ENCODE measurements at regions not wholly inside any gene's neighbourhood (a gene's known extent, or its start where the extent isn't known, plus 50 kb on each side); places are given as distances from the start of the nearest gene placed in this dataset.
A peak's percentile ranks its signal among the peaks of the same experiment; 100 is the strongest.
"Not testable (repeated sequence)": the region's sequence is repeated elsewhere in the genome, so short reads cannot be mapped to it uniquely, and the experiment has no call there.

DNA sequence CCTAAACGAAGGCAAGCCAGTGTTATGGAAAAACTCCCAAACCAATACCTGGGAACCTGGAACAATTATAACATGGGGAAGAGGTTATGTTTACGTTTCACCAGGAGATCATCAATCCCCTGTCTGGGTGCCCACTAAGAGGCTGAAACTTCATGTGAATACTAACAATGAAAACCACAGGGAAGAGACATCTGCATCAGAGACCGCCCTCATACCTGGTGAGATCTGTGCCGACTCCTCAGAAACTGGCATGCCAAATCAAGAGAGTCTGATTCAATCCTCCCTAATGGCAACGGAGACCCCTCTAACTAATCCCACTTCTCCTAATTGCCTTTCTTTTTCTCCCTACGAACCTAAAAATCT, 163.2 kb downstream of the IER5 start:
- DNase-seq (no peak), ATAC-seq (no peak)
- Mint-ChIP-seq H3K27ac (no peak overlapping the region), H3K9me3 (peaks cover 19 to 26% of the 10 kb centered on the region in 2 donors), H3K27me3 (no peaks in the 10 kb centered on the region), H3K4me1 (no peaks in the 10 kb centered on the region), H3K4me3 (no peak overlapping the region)

DNA sequence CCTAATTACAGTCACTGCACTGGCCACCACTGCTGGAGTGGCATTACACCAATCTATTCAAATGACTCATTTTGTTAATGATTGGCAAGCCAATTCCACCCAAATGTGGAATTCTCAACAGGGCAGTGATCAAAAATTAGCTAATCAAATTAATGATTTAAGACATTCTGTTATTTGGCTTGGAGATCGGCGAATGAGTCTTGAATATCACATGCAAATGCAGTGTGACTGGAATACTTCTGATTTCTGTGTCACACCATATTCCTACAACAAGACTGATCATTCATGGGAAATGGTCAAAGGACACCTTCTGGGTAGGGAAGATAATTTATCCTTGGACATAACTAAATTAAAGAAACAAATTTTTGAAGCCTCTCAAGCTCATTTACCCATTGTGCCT, 165.1 kb downstream of the IER5 start:
- H3K9me3 Mint-ChIP-seq, DNase-seq, H3K27me3 Mint-ChIP-seq, H3K4me3 Mint-ChIP-seq, H3K27ac Mint-ChIP-seq, ATAC-seq, H3K4me1 Mint-ChIP-seq: not testable (repeated sequence)

DNA sequence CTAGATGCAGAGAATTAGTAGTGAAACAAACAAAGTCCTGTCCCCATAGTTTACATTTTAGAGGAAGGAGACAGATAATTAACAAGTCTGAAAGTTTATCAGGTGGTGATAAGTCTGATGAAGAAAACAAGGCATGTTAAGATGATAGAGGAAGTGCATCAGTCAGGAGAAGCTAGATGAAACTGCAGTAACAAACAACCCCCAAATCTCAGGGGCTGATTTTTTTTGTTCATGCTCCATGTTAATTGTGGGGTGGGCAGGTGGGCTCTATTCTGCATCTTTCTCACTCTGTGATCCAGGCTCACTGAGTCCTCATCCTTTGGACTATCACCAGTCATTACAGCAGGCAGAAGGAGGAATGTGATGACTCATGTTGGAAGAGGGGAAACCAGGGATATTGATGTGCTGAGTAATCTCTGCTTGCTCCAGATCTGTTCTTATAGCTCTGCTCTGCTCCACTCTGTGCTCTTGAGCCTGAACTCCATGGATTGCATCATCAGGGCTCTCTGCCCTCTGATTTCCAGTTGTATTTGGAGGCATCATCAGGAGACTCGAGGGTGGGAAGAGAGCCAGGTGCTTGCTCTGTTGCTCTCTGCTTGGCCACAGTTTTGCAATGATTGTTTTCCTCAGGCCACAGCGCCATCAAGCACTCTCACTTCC, 166.9 kb downstream of the IER5 start:
- Mint-ChIP-seq H3K4me1 (no peaks in the 10 kb centered on the region), H3K9me3 (peaks cover 8 to 10% of the 10 kb centered on the region in 2 donors), H3K27me3 (peaks cover 4% of the 10 kb centered on the region), H3K4me3 (no peak overlapping the region), H3K27ac (no peak overlapping the region)
- no peak for DNase-seq
- no peak for ATAC-seq

DNA sequence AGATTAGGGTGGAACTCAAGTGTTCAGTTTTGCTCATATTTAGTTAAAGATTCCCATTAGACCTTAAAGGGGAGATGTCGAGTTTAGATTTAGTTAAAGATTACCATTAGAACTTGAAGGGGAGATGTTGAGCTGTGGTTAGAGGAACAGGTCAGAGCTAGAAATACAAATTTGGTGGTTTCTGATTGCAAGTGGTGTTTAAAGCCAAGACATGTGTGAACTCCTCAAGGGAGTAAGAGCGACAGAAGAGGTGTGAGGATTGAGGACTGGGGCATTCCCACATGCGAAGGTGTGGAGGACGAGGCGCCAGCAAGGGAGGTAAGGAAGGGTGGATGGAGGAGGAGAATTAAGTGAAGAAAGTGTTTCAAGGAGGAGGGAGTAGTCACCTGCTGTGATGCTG, 168.6 kb downstream of the IER5 start:
- ATAC-seq (no peak), DNase-seq (no peak)
- Mint-ChIP-seq H3K9me3 (peaks cover 8 to 10% of the 10 kb centered on the region in 2 donors), H3K4me1 (no peaks in the 10 kb centered on the region), H3K4me3 (no peak overlapping the region), H3K27me3 (peaks cover 7% of the 10 kb centered on the region), H3K27ac (no peak overlapping the region)

DNA sequence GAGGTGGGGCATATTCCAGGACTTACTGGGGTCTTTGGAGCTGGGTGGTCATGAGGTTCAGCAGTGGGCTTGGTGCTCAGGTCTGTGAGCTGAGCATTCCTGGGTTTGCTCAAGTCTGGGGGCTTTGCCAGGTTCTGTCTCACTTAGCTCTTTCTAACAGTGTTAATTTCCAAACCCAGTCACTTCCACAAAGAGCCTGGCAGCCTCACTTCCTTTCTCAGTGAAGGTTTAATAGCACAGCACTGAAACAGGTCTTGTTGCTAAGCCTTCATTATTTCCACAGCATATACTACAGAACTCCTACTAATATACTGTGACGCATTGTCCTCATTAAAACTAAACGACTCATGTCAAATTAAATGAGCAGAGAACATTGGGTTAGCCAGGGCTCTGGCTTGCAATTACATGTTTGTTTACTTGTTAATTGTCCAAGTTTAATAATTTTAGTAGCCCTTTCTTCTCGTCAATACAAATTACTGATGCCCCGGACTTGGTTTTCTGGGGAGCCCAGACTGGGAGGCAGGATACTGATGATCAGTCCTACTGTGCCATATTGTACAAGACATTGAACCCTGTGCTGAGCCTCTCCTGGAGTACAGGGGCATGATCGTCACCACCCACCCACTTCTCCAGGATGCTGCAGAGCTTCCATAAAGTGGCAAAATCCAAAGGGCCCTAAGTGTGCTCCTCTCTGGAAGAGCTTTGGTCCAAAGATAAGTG, 170.7 kb downstream of the IER5 start:
- Mint-ChIP-seq H3K4me3 (no peak overlapping the region), H3K27ac (no peak overlapping the region), H3K27me3 (peaks cover 7% of the 10 kb centered on the region), H3K9me3 (peaks cover 8 to 10% of the 10 kb centered on the region in 2 donors), H3K4me1 (no peaks in the 10 kb centered on the region)
- DNase-seq = no peak
- no peak for ATAC-seq

DNA sequence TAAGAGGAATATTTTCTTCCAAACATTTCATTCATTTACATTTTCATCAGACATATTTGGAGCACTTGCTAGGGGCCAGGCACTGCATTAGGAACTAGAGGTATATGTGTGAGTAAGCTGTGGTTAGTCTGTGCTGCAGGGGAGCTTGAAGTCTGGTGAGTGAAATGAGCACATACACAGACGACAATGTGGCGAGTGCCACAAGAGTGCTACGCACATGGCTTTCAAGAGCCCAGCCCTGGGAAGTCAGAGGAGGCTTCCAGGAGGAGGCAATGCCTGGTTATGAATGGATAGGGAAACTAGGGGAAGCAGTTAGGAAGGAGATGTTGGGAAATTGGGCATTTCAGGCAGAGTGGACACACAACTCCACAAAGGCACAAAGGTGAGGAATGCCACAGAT, 171.8 kb downstream of the IER5 start:
- Mint-ChIP-seq H3K9me3 (peaks cover 2 to 4% of the 10 kb centered on the region in 2 donors), H3K27ac (no peak overlapping the region), H3K4me3 (no peak overlapping the region), H3K4me1 (no peaks in the 10 kb centered on the region), H3K27me3 (peaks cover 7% of the 10 kb centered on the region)
- DNase-seq (no peak), ATAC-seq (no peak)

DNA sequence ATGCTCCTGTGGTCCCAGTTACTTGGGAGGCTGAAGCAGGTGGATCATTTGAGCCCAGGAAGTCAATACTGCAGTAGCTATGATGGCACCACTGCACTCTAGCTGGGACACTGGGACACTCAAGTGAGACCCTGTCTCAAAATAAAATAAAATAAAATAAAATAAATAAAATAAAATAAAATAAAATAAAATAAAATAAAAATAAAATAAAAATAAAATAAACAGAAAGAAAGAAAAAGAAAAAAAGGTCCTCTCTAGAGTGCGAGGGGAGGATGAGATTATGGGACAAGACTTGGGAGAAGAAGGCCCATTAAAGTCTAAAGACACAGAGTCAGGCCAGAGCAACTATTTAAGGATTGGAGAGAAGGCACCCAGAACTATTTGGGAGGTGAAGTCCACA, 172.5 kb downstream of the IER5 start:
- Mint-ChIP-seq H3K4me1 (no peaks in the 10 kb centered on the region), H3K27ac (no peak overlapping the region), H3K27me3 (peaks cover 7% of the 10 kb centered on the region), H3K9me3 (no peaks in the 10 kb centered on the region), H3K4me3 (no peak overlapping the region)
- no peak for DNase-seq
- no peak for ATAC-seq

DNA sequence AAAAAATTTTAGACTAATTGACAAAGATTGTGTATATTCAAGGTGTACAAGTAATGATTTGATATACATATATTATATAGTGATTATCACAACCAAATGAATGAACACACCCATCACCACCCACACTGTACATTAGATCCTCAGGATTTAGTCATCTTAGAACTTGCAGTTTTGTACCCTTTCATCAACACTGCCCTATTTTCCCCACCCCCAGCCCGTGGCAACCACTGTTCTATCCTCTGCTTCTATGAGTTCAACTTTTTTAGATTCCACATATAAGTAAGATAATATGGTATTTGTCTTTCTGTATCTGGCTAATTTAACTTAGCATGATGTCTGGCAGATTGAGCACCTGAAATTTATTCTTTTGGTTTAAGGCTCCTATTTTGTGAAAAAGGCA, 173.6 kb downstream of the IER5 start:
- ATAC-seq (no peak), DNase-seq (no peak)
- no peak overlapping the region for H3K4me3 Mint-ChIP-seq
- no peaks in the 10 kb centered on the region for H3K4me1 Mint-ChIP-seq
- H3K27ac Mint-ChIP-seq = no peak overlapping the region
- H3K27me3 Mint-ChIP-seq = peaks cover 7% of the 10 kb centered on the region
- peaks cover 0 to 4% of the 10 kb centered on the region in 2 donors for H3K9me3 Mint-ChIP-seq

DNA sequence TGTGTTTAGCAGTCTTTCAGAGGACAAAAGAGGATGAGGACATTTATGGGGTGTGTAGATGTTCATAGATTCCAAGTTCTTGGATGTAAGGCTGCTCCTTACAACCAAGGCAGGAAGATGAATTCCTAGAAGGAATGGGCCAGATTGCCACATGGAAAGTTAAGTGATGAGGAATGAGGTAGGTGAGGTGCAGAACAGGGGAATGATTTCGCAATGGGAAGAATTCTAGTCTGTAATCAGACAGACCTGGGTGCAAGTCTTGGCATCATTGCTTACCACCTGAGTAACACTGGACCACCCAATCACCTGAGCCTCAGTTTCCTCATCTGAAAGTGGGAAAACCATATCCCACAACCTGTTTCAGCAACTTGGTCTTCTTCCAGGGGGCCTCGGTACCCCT, 174.9 kb downstream of the IER5 start:
- no peak overlapping the region for H3K4me3 Mint-ChIP-seq

DNA sequence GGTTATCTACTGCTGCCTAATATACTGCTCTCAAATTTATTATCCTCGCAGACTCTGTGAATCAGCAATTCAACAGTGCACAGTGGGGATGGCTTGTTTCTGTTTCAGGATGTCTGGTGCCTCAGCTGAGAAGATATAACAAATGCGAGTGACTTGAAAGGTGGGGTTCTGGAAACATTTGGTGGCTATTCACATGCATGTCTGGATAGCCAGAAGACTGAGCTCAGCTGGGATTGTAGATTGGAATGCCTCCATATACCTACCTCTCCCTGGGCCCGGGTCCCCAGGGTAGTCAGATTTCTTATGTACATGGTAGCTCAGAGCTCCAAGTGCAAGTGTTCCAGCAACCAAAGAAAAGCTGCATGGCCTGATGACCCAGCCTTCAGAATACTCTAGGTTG, 176.3 kb downstream of the IER5 start:
- Mint-ChIP-seq H3K4me3 (no peak overlapping the region), H3K27ac (no peak overlapping the region), H3K4me1 (no peaks in the 10 kb centered on the region), H3K9me3 (peaks cover 0 to 11% of the 10 kb centered on the region in 2 donors), H3K27me3 (peaks cover 7% of the 10 kb centered on the region)
- ATAC-seq (no peak), DNase-seq (no peak)

More for the DNA sequence above, 174.9 kb downstream of the IER5 start:
- Mint-ChIP-seq H3K27me3 (peaks cover 7% of the 10 kb centered on the region), H3K9me3 (peaks cover 0 to 11% of the 10 kb centered on the region in 2 donors), H3K27ac (no peak overlapping the region), H3K4me1 (no peaks in the 10 kb centered on the region)
- ATAC-seq (no peak), DNase-seq (no peak)

DNA sequence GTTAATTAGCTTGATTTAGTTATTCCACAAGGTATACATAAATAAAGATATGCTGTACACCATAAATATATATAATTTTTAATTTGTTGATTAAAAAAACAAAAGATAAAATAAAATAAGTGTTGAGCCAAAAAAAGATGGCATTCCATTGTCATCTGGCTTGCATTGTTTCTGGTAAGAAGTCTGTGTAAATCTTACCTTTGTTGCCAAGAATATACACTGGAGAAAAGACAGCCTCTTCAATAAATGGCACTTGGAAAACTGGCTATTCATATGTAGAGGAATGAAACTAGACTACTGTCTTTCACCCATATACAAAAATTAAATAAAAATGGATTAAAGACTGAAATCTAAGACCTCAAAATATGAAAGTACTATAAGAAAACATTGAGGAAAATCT, 196.5 kb downstream of the IER5 start:
- H3K4me1 Mint-ChIP-seq = no peaks in the 10 kb centered on the region
- ATAC-seq = no peak
- peaks cover 30 to 37% of the 10 kb centered on the region in 2 donors for H3K9me3 Mint-ChIP-seq
- H3K27ac Mint-ChIP-seq = no peak overlapping the region
- no peak for DNase-seq
- H3K27me3 Mint-ChIP-seq = no peaks in the 10 kb centered on the region
- H3K4me3 Mint-ChIP-seq = no peak overlapping the region

DNA sequence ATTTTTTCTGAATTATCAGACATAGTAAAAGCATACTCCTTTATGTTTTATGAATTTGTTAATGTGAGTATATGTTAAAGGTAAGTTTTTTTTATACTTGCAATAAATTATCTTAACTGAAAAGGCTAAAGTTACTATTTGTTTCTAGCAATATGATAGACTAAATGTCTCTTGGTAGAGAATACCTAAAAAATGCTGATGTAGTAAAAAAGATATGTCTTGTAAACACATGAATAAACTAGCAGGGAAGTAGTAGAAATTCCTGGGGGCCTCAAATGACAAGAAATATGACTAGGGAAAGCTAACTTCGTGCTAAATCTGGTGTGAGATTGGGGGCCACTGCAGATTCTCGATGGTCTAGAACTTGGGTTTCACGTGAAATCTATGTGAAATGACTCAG, 188.1 kb upstream of the CACNA1E start:
- ATAC-seq (no peak), DNase-seq (no peak)
- no peaks in the 10 kb centered on the region for H3K4me1 Mint-ChIP-seq
- no peaks in the 10 kb centered on the region for H3K27me3 Mint-ChIP-seq
- no peak overlapping the region for H3K4me3 Mint-ChIP-seq
- H3K27ac Mint-ChIP-seq = no peak overlapping the region
- H3K9me3 Mint-ChIP-seq = no peaks in the 10 kb centered on the region

DNA sequence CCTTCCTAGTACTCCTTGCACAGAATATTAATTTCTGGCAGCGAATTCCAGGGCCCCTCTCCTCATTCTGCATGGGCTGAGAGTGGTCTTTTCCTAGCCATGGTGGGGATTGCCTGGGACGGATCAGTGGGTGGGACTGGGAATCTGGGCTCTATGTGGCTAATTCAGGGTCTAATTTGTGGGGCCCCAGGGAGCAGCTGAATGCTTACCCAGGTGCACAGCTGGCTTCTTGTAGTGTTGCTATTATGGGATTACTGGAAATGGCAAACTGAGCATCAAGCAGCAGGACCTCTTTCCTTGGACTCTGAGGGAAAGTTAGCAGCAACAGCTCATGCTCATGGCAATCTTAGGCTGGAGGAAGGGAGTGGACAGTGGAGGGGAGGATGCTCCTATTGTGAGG, 187.1 kb upstream of the CACNA1E start:
- Mint-ChIP-seq H3K27me3 (no peaks in the 10 kb centered on the region), H3K27ac (peak overlapping the region in 1 of 2 donors; percentile 38), H3K4me1 (no peaks in the 10 kb centered on the region), H3K4me3 (no peak overlapping the region), H3K9me3 (no peaks in the 10 kb centered on the region)
- no peak for DNase-seq
- no peak for ATAC-seq

DNA sequence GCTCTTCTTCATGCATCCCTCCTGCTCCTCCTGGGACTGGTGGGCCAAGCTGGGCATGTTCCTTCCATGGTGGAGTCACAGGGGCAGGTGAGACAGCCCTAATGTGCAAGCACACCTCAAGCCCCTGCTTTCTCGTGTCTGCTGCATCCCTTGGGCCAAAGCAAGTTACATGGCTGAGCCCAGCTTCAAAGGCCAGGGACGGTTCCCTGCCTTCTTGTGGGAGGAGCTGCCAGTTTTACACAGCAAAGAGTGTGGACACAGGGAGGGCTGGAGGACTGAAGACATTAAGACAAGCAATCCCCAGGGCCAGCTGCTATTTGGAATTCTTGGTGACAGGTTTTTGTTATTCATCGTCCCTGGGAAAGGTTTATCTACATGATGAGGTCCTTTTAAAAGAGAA, 175.2 kb upstream of the CACNA1E start:
- no peak overlapping the region for H3K4me3 Mint-ChIP-seq
- peaks cover 0 to 5% of the 10 kb centered on the region in 2 donors for H3K9me3 Mint-ChIP-seq
- ATAC-seq = no peak
- no peak for DNase-seq
- no peak overlapping the region for H3K27ac Mint-ChIP-seq
- peaks cover 15% of the 10 kb centered on the region for H3K27me3 Mint-ChIP-seq
- H3K4me1 Mint-ChIP-seq = no peaks in the 10 kb centered on the region

DNA sequence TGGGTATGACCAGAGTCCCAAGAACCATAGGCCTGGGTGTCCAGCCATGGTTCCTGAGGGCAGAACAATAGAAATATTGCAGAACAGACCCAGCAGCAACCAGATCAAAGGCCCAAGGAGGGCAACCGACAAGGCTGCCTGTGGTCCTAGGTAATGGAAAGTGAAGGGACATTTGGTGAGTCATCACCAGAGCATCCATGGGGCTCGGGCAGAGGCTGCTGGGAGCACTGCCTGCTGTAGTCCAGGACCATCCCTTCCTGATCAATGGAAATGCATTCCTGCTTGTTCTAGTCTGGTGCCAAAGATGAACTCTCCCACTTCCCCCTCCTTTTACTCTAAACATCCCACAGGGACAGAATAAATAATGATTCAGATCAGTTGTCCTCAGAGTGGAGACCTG, 172.8 kb upstream of the CACNA1E start:
- H3K9me3 Mint-ChIP-seq = no peaks in the 10 kb centered on the region
- H3K27me3 Mint-ChIP-seq = peaks cover 34% of the 10 kb centered on the region

DNA sequence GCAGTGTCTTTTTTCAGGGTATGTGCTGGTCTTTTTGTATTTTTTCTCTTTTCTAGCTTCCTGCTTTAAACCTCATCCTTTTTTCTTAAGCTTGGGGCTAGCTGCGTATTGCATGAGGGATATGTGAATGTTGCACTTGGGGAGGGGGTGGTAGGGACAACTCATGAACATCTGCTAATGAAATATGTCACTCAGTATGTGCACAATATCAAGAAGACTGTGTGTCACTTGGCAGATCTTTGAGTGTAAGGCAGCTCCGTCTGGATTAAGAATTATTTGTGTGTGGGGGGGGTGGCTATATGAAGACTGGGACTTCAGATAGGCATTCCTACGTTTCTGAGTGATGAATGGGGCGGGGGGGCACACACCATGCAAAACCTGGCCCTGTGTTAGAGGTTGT, 170.4 kb upstream of the CACNA1E start:
- Mint-ChIP-seq H3K9me3 (no peaks in the 10 kb centered on the region), H3K27me3 (peaks cover 58% of the 10 kb centered on the region), H3K27ac (no peak overlapping the region), H3K4me3 (no peak overlapping the region), H3K4me1 (peaks cover 29% of the 10 kb centered on the region)
- DNase-seq = no peak
- ATAC-seq = no peak

More for the DNA sequence above, 172.8 kb upstream of the CACNA1E start:
- H3K4me1 Mint-ChIP-seq = peaks cover 15% of the 10 kb centered on the region
- ATAC-seq (no peak), DNase-seq (no peak)
- H3K4me3 Mint-ChIP-seq = no peak overlapping the region
- no peak overlapping the region for H3K27ac Mint-ChIP-seq

DNA sequence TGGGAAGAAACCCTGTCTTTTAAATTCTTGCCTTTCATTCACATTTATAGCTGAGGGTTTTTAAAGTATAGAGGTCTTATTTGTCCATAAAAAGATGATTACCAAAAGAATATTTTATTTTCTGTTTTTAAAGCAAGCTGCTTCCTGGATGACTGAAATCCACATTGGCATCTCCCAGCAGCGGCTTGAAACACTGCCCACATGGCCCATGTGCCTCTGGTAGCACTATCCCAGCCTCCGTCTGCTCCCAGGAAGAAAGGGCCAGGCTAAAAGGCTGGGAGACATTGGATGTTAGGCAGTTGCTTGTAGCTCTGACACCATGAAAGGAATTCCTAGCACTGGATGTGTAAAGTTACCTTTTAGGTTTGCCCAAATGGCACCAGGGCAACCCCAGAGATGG, 169.9 kb upstream of the CACNA1E start:
- H3K4me1 Mint-ChIP-seq = peaks cover 34% of the 10 kb centered on the region
- H3K9me3 Mint-ChIP-seq = no peaks in the 10 kb centered on the region
- DNase-seq (no peak), ATAC-seq (no peak)
- peaks cover 63% of the 10 kb centered on the region for H3K27me3 Mint-ChIP-seq
- no peak overlapping the region for H3K27ac Mint-ChIP-seq
- H3K4me3 Mint-ChIP-seq = no peak overlapping the region
